ENCODE measurements at regions not wholly inside any gene's neighbourhood (a gene's known extent, or its start where the extent isn't known, plus 50 kb on each side); places are given as distances from the start of the nearest gene placed in this dataset.

- TF ChIP-seq REST (IDR thresholded peaks at IDR 0.05; ENCODE audit: low read depth, low read length) (no peak), SREBF1 (IDR thresholded peaks at IDR 0.05; ENCODE audit: low read length) (no peak), EP300 (IDR thresholded peaks at IDR 0.05; ENCODE audit: borderline replicate concordance in 1 of 2, control insufficient read depth in 1 of 2, low read depth in 2 of 2, low read length in 2 of 2) (no peak), ELK1 (IDR thresholded peaks at IDR 0.05; ENCODE audit: low read depth, low read length) (no peak), CBX3 (IDR thresholded peaks at IDR 0.05; ENCODE audit: borderline replicate concordance, low read depth) (no peak), CTCF (IDR thresholded peaks at IDR 0.05 in 2 of 3, conservative IDR thresholded peaks at IDR 0.05 in 1 of 3; ENCODE audit: control insufficient read depth in 2 of 3, extremely low read depth in 1 of 3, insufficient read depth in 1 of 3, low read depth in 3 of 3, low read length in 3 of 3) (peak in 2 of 3 experiments; percentile 17 to 21; a peak in 2 of 6 replicates), RAD21 (IDR thresholded peaks at IDR 0.05; ENCODE audit: insufficient read depth, low read depth, low read length) (peak; percentile 32; the same call in 1 of the 2 replicates), TCF12 (IDR thresholded peaks at IDR 0.05; ENCODE audit: low read depth, low read length) (no peak), CHD1 (IDR thresholded peaks at IDR 0.05; ENCODE audit: low read depth, low read length) (no peak), POLR2A (IDR thresholded peaks at IDR 0.05; ENCODE audit: low read depth, low read length) (no peak)
- TF ChIP-seq, protein P1, sequence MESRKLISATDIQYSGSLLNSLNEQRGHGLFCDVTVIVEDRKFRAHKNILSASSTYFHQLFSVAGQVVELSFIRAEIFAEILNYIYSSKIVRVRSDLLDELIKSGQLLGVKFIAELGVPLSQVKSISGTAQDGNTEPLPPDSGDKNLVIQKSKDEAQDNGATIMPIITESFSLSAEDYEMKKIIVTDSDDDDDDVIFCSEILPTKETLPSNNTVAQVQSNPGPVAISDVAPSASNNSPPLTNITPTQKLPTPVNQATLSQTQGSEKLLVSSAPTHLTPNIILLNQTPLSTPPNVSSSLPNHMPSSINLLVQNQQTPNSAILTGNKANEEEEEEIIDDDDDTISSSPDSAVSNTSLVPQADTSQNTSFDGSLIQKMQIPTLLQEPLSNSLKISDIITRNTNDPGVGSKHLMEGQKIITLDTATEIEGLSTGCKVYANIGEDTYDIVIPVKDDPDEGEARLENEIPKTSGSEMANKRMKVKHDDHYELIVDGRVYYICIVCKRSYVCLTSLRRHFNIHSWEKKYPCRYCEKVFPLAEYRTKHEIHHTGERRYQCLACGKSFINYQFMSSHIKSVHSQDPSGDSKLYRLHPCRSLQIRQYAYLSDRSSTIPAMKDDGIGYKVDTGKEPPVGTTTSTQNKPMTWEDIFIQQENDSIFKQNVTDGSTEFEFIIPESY (IDR thresholded peaks at IDR 0.05): no peak
Observed at GRCh38 chr14:89013098-89013504, 188.7 kb downstream of the TTC8 start.
